C4-2B (cell line): ENCODE measurements at regions not wholly inside any gene's neighbourhood (a gene's known extent, or its start where the extent isn't known, plus 50 kb on each side); places are given as distances from the start of the nearest gene placed in this dataset.

ENCODE experiments used
- H3K27ac ChIP-seq: fragments of 450-650 bp; 2 replicates; pipeline ENCODE4 v1.5.1; 2017
- ZFX ChIP-seq: fragments of 450-650 bp; IDR thresholded peaks from 2 replicates; pipeline ENCODE4 v1.6.1; 2017
- TF ChIP-seq, protein P1 (sequence below): fragments of 450-650 bp; conservative IDR thresholded peaks from 2 replicates; pipeline ENCODE4 v1.5.1; 2017; ENCODE audit warnings: mild to moderate bottlenecking

DNA sequence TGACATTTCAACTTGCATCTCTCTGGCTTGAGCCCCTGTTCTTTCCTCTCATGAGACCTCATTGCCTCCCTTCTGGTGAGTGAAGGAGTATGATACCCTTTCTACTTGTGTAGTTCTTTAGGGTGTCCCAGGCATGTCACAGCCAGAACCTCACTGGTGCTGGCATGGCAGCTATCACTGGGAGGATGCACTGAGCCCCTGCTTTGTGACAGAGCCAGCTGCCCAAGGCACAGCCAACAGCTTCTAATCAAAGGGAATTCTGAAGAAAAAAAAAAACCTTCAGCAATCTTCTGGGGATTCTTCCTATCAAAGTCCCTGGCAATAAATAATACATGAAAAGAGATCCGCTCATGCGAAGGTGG is 652.6 kb upstream of the KLF4 start:
- peak overlapping the region; percentile 27; the same call in 1 of the 2 replicates for H3K27ac ChIP-seq
- TF ChIP-seq, protein P1, sequence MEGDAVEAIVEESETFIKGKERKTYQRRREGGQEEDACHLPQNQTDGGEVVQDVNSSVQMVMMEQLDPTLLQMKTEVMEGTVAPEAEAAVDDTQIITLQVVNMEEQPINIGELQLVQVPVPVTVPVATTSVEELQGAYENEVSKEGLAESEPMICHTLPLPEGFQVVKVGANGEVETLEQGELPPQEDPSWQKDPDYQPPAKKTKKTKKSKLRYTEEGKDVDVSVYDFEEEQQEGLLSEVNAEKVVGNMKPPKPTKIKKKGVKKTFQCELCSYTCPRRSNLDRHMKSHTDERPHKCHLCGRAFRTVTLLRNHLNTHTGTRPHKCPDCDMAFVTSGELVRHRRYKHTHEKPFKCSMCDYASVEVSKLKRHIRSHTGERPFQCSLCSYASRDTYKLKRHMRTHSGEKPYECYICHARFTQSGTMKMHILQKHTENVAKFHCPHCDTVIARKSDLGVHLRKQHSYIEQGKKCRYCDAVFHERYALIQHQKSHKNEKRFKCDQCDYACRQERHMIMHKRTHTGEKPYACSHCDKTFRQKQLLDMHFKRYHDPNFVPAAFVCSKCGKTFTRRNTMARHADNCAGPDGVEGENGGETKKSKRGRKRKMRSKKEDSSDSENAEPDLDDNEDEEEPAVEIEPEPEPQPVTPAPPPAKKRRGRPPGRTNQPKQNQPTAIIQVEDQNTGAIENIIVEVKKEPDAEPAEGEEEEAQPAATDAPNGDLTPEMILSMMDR, result no peak
- TF ChIP-seq ZFX, result no peak

DNA sequence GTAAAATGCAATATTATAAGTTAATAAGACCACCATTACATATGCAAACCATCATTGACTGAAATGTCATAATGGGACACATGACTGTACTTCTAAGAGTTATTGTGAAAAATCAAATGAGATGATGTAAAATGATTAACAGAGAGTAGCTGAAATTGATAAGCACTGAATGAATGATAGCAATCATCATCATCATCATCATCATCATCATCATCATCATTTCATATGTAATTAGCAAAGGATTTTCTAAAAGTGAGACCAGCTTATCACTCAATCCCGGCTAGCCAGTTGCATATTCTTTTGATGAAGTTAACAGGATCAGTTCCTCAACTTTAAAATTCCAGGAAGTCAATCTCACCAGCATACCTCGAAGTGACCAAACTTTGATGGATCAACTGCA is 650.3 kb upstream of the KLF4 start:
- TF ChIP-seq ZFX, result no peak
- TF ChIP-seq, protein P1, result no peak
- no peak overlapping the region for H3K27ac ChIP-seq

DNA sequence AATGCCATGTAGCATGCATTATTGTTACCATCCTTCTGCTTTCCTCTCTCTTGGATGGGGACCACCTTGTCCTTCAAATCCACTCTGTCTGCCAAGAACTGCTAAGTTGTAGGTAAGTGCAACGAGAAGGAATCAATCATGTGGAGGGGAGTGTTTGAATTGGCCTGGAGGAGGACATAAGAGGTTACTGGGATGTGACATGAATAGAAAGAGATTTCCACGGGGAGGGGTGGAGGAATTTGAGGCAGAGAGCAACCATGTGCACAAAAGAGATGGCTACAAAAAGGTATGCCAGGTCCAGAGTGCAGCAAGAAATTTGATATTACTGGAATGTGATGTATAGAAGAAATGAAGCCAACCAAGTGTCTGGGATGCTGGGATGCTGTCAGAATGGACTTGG is 648.9 kb upstream of the KLF4 start:
- no peak for TF ChIP-seq ZFX
- TF ChIP-seq, protein P1, result no peak
- no peak overlapping the region for H3K27ac ChIP-seq

DNA sequence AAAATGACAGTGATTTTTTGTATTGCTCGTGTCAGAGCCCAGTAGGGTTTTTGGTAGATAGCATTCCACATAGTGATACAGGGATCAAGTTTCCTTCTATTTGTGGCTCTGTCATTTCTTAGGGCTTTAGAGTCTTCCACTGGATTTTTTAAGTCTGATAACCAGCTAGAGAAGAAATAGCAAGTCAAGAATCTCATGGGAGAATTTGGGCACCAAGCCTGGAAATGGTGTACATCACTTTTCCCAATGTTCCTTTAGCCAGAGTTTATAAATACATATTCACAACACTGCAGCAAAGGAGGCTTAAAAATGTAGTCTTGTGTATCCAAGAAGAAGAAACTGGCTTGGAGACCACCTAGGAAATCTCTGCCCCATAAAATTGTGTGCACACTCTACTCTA is 647.1 kb upstream of the KLF4 start:
- no peak for TF ChIP-seq ZFX
- TF ChIP-seq, protein P1, result no peak

DNA sequence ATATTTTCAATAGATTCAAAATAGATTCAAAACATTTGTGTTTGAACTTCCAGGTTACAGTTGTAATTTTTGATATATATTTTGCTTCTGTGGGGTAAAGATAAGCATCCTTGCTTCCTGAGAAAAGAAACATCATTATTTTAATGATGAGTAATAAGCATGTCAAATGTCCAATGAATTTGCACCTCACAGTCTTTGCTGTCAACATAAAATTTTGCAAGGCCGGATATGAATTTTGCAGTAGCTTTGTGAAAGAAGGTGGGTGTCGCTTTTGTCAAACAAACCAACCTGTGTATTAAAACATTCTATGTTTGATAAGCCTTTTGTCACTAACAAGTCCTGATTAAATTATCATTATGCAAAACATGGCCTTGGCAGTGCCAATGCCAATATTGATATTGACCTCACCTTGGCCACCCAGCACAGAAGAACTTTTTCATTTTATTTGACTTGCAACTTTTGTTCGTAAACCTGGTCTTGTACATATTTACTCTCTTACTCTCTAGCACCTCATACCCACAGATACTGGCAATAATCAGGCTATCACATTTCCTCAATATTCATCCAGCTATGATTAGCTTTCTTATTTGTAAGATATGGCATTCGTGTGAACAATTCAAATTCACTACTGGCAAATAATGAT is 645.0 kb upstream of the KLF4 start:
- H3K27ac ChIP-seq, result no peak overlapping the region
- TF ChIP-seq, protein P1, result no peak

More for the DNA sequence above, 647.1 kb upstream of the KLF4 start:
- no peak overlapping the region for H3K27ac ChIP-seq

DNA sequence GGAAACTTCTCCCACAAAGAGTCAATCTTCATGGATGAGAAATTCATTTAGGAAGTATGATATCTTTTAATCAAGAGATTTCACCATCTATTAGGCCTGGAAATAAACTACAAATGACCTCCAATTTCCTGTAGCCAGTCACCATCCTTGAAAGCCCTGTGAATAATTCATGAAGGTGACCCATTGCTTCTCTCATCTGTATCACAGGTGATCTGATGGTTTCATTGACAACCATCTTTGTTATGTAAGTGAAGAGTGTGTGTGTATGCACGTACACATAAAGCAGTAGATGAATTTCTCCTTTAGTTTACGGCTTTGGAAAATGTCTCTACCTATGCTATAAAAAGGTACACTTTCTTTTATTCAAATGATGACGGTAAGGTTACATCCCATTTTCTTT is 644.1 kb upstream of the KLF4 start:
- H3K27ac ChIP-seq, result no peak overlapping the region
- TF ChIP-seq, protein P1, result no peak
- TF ChIP-seq ZFX, result no peak

DNA sequence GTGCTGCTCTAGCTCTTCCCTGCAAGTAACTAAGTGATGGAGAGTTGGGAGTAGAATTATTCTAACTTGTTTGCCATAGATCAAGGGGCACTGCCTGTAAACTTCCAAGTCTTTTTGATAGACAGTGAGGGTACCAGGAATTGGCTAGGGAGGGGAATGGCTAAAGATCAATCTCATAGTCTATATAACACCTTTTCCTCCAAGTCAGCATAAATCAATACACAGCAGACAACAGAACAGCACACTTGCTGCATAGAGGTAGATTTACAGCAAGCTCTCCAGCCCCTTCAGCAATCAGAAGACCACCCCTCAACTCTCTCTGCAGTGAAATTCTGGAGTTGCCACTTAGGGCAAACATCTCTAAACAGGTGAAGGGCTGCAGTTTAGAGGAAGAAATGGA is 643.5 kb upstream of the KLF4 start:
- TF ChIP-seq, protein P1, result no peak
- no peak for TF ChIP-seq ZFX
- H3K27ac ChIP-seq, result no peak overlapping the region
